NB4 (cell line): ENCODE measurements at regions not wholly inside any gene's neighbourhood (a gene's known extent, or its start where the extent isn't known, plus 50 kb on each side); places are given as distances from the start of the nearest gene placed in this dataset.

Experiments
- CTCF ChIP-seq: IDR thresholded peaks from one replicate; pipeline ENCODE4 v1.5.1; 2012; ENCODE audit warnings: low read depth, low read length
- MYC ChIP-seq: IDR thresholded peaks from 2 replicates; pipeline ENCODE4 v1.6.1; 2011; ENCODE audit warnings: low read depth, low read length

- no peak for TF ChIP-seq CTCF
- TF ChIP-seq MYC, result no peak
Observed at GRCh38 chrX:109841257-109841656, 108.2 kb upstream of the ACSL4 start.
